Right lobe of liver (tissue), 4 donors: ENCODE measurements at regions not wholly inside any gene's neighbourhood (a gene's known extent, or its start where the extent isn't known, plus 50 kb on each side); places are given as distances from the start of the nearest gene placed in this dataset.

Source experiments
- POLR2A ChIP-seq: fragments of 450-650 bp; IDR thresholded peaks from one replicate; pipeline ENCODE4 v1.6.1; 2017; ENCODE audit warnings: antibody characterized with exemption, mild to moderate bottlenecking
- TF ChIP-seq, protein P1 (sequence below), 4 donors: fragments of 200-600 bp in 3 of 4; fragments of 450-650 bp in 1 of 4; IDR thresholded peaks; one replicate each; pipeline versions ENCODE4 v1.5.1 to v1.8.0; 2016 to 2022; ENCODE audit warnings: antibody characterized with exemption in 4 of 4, mild to moderate bottlenecking in 2 of 4
- donor health status: DM: no; HTN: no; CAD: no.
- donor health status: DM: no; HTN: no; CAD: no.
- donor health status: DM: no; HTN: yes; CAD: no.

DNA sequence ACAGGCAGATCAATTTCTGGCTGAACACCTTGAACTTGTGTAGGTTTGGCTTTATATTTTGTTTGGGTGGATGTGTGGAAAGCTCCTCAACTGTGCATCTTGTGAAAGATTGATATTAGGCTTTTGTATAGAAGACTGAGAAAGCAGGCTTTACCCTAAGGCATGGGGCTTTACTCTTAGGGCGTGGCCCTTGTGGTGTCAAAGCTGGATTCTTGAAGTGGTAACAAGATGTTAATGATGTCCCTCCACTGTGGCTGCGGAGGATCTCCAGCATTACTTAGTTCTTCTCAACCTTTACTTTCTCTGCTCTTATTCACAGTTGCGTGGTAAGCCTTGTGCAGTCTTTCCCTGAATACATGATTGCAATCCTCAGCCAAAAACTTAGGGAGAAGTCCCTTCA is 54.1 kb upstream of the HECTD2 start:
- TF ChIP-seq, protein P1, sequence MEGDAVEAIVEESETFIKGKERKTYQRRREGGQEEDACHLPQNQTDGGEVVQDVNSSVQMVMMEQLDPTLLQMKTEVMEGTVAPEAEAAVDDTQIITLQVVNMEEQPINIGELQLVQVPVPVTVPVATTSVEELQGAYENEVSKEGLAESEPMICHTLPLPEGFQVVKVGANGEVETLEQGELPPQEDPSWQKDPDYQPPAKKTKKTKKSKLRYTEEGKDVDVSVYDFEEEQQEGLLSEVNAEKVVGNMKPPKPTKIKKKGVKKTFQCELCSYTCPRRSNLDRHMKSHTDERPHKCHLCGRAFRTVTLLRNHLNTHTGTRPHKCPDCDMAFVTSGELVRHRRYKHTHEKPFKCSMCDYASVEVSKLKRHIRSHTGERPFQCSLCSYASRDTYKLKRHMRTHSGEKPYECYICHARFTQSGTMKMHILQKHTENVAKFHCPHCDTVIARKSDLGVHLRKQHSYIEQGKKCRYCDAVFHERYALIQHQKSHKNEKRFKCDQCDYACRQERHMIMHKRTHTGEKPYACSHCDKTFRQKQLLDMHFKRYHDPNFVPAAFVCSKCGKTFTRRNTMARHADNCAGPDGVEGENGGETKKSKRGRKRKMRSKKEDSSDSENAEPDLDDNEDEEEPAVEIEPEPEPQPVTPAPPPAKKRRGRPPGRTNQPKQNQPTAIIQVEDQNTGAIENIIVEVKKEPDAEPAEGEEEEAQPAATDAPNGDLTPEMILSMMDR (IDR thresholded peaks at IDR 0.05), result no peak
- TF ChIP-seq POLR2A, result no peak
